ENCODE measurements at regions not wholly inside any gene's neighbourhood (a gene's known extent, or its start where the extent isn't known, plus 50 kb on each side); places are given as distances from the start of the nearest gene placed in this dataset.

DNA sequence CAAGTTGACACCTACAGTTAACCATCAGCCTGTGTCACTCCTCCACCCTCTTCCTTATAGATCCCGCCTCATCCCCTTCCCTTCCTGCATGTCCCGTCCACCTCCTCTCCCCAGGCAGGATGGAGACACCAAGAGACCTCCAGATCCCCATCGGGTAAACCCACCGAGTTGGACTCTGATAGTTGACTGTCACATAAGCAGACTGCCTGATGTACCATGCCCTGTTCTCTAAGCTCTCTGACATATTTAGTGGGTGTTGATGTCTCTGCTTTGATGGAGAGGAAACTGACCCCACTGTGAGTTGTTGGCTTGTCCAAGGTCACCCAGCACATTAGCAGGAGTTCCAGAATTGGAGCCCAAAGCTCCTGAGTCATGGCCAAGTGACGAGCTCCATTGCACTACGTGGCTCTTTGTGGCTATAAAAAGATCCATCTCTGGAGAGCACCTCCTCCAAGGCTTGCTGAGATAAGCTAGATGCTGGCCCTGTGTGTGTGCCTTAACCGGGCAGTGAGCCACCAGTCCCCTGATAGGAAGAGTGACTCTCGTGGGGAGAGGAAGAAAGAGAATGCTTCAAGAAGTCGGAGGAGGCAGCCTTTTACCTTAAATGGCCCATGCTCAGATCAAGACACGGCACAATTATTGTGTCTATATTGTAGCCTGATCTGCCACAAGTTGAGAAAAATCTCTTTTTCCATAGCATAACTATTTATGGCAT, 236.0 kb upstream of the ECI2 start (continued):
- TF ChIP-seq HNRNPH1 (optimal IDR thresholded peaks at IDR 0.05; ENCODE audit: low read depth, low read length) (no peak), RUNX1 (IDR thresholded peaks at IDR 0.05; ENCODE audit: low read depth) (no peak), CAMTA2 (CRISPR knock-in tag; conservative IDR thresholded peaks at IDR 0.05) (no peak), RAD21 (CRISPR knock-in tag; conservative IDR thresholded peaks at IDR 0.05 in 1 of 2, IDR thresholded peaks at IDR 0.05 in 1 of 2) (peak; percentile 58), CCNT2 (IDR thresholded peaks at IDR 0.05; ENCODE audit: borderline replicate concordance, extremely low read depth, insufficient read length, low read depth, low read length) (no peak), KAT7 (CRISPR knock-in tag; IDR thresholded peaks at IDR 0.05; ENCODE audit: borderline replicate concordance) (peak; percentile 93; the same call in 1 of the 2 replicates), CHD4 (IDR thresholded peaks at IDR 0.05; ENCODE audit: insufficient read depth, insufficient replicate concordance, low read depth, low read length, poor library complexity, severe bottlenecking) (no peak), KDM4B (IDR thresholded peaks at IDR 0.05; ENCODE audit: borderline replicate concordance in 2 of 2, low read depth in 1 of 2) (no peak), HMG20A (CRISPR knock-in tag; conservative IDR thresholded peaks at IDR 0.05) (no peak), GTF2E2 (tag; IDR thresholded peaks at IDR 0.05) (no peak), FOXA1 (IDR thresholded peaks at IDR 0.05; ENCODE audit: borderline replicate concordance) (no peak), ZC3H11A (IDR thresholded peaks at IDR 0.05; ENCODE audit: low read depth, low read length) (no peak), TAF7 (tag; IDR thresholded peaks at IDR 0.05) (no peak), SP1 (CRISPR knock-in tag; IDR thresholded peaks at IDR 0.05) (0 out of 2 replicates have a peak, but pooled peaks have one; percentile 28), CREB1 (IDR thresholded peaks at IDR 0.05) (no peak), CREB1 (CRISPR knock-in tag; IDR thresholded peaks at IDR 0.05) (peak; percentile 72), MYNN (IDR thresholded peaks at IDR 0.05) (peak; percentile 78), MYNN (CRISPR knock-in tag; IDR thresholded peaks at IDR 0.05) (no peak), ZNF134 (CRISPR knock-in tag; conservative IDR thresholded peaks at IDR 0.05) (no peak)
- TF ChIP-seq, protein P1, sequence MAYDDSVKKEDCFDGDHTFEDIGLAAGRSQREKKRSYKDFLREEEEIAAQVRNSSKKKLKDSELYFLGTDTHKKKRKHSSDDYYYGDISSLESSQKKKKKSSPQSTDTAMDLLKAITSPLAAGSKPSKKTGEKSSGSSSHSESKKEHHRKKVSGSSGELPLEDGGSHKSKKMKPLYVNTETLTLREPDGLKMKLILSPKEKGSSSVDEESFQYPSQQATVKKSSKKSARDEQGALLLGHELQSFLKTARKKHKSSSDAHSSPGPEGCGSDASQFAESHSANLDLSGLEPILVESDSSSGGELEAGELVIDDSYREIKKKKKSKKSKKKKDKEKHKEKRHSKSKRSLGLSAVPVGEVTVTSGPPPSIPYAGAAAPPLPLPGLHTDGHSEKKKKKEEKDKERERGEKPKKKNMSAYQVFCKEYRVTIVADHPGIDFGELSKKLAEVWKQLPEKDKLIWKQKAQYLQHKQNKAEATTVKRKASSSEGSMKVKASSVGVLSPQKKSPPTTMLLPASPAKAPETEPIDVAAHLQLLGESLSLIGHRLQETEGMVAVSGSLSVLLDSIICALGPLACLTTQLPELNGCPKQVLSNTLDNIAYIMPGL (CRISPR knock-in tag; IDR thresholded peaks at IDR 0.05) = no peak
- TF ChIP-seq, protein P2, sequence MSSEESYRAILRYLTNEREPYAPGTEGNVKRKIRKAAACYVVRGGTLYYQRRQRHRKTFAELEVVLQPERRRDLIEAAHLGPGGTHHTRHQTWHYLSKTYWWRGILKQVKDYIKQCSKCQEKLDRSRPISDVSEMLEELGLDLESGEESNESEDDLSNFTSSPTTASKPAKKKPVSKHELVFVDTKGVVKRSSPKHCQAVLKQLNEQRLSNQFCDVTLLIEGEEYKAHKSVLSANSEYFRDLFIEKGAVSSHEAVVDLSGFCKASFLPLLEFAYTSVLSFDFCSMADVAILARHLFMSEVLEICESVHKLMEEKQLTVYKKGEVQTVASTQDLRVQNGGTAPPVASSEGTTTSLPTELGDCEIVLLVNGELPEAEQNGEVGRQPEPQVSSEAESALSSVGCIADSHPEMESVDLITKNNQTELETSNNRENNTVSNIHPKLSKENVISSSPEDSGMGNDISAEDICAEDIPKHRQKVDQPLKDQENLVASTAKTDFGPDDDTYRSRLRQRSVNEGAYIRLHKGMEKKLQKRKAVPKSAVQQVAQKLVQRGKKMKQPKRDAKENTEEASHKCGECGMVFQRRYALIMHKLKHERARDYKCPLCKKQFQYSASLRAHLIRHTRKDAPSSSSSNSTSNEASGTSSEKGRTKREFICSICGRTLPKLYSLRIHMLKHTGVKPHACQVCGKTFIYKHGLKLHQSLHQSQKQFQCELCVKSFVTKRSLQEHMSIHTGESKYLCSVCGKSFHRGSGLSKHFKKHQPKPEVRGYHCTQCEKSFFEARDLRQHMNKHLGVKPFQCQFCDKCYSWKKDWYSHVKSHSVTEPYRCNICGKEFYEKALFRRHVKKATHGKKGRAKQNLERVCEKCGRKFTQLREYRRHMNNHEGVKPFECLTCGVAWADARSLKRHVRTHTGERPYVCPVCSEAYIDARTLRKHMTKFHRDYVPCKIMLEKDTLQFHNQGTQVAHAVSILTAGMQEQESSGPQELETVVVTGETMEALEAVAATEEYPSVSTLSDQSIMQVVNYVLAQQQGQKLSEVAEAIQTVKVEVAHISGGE (CRISPR knock-in tag; IDR thresholded peaks at IDR 0.05) = peak in 1 of 3 experiments; percentile 76; a peak in 2 of 6 replicates
- TF ChIP-seq, protein P3, sequence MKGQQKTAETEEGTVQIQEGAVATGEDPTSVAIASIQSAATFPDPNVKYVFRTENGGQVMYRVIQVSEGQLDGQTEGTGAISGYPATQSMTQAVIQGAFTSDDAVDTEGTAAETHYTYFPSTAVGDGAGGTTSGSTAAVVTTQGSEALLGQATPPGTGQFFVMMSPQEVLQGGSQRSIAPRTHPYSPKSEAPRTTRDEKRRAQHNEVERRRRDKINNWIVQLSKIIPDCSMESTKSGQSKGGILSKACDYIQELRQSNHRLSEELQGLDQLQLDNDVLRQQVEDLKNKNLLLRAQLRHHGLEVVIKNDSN (CRISPR knock-in tag; IDR thresholded peaks at IDR 0.05) = no peak

All from K562 (cell line).